GM23338 (cell line): ENCODE measurements at regions not wholly inside any gene's neighbourhood (a gene's known extent, or its start where the extent isn't known, plus 50 kb on each side); places are given as distances from the start of the nearest gene placed in this dataset.

Experiments used
- CREB1 ChIP-seq: fragments of 250-450 bp; sonication (Bioruptor Pico); IDR thresholded peaks from 2 replicates; pipeline ENCODE4 v1.5.0; 2020; ENCODE audit warnings: low read depth, mild to moderate bottlenecking, moderate library complexity
- EZH2 ChIP-seq: fragments of 200-600 bp; sonication (generic); IDR thresholded peaks from one replicate; pipeline ENCODE4 v1.8.0; 2017; ENCODE audit warnings: antibody characterized with exemption, mild to moderate bottlenecking, low read depth; ENCODE audit not compliant: unreplicated experiment
- EZH2phosphoT487 ChIP-seq: fragments of 200-600 bp; sonication (generic); IDR thresholded peaks from one replicate; pipeline ENCODE4 v1.8.1; 2018; ENCODE audit warnings: antibody characterized with exemption; ENCODE audit not compliant: unreplicated experiment
- JUNB ChIP-seq: IDR thresholded peaks from one replicate; pipeline ENCODE4 v1.6.1; 2016; ENCODE audit warnings: antibody characterized with exemption; ENCODE audit not compliant: unreplicated experiment
- POLR2AphosphoS5 ChIP-seq: IDR thresholded peaks from 2 replicates; pipeline ENCODE4 v1.6.1; 2016; ENCODE audit warnings: antibody characterized with exemption, low read depth
- STAT1 ChIP-seq: IDR thresholded peaks from one replicate; pipeline ENCODE4 v1.6.1; 2016; ENCODE audit warnings: antibody characterized with exemption; ENCODE audit not compliant: unreplicated experiment
- ZNF114 ChIP-seq: fragments of 250-450 bp; sonication (Bioruptor Pico); IDR thresholded peaks from 2 replicates; pipeline ENCODE4 v1.5.0; 2020; ENCODE audit warnings: mild to moderate bottlenecking, moderate library complexity
- TF ChIP-seq, protein P1 (sequence below), 2 experiments: fragments of 200-600 bp in 1 of 2; sonication (generic) in 1 of 2; conservative IDR thresholded peaks; 2 replicates each; pipeline versions ENCODE4 v1.5.1 to v1.6.1; 2016 to 2017; ENCODE audit warnings: antibody characterized with exemption in 2 of 2, low read depth in 2 of 2, mild to moderate bottlenecking in 2 of 2, moderate library complexity in 1 of 2
- TF ChIP-seq, protein P2 (sequence below): IDR thresholded peaks from one replicate; pipeline ENCODE4 v1.6.1; 2018; ENCODE audit warnings: antibody characterized with exemption; ENCODE audit not compliant: unreplicated experiment

DNA sequence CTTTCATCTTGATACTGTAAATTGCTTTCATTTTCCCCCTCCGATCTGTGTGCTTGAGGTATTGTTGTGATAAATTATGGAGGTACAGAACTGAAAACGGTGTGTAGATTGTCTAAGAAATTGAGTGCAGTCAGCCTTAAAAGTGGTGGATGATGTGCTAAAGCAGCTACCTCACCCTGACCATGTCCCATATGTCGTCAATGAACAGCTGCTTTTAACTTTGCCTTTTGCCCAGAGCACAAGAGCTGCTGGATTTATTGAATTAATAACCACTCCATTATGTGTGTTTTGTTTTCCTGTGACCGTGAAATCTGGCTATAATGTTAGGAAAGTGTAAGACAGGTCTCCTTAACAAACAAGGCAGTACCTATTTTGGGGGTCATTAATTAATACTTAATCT, 581.9 kb upstream of the PITX2 start:
- TF ChIP-seq POLR2AphosphoS5 = no peak
- TF ChIP-seq, protein P1, sequence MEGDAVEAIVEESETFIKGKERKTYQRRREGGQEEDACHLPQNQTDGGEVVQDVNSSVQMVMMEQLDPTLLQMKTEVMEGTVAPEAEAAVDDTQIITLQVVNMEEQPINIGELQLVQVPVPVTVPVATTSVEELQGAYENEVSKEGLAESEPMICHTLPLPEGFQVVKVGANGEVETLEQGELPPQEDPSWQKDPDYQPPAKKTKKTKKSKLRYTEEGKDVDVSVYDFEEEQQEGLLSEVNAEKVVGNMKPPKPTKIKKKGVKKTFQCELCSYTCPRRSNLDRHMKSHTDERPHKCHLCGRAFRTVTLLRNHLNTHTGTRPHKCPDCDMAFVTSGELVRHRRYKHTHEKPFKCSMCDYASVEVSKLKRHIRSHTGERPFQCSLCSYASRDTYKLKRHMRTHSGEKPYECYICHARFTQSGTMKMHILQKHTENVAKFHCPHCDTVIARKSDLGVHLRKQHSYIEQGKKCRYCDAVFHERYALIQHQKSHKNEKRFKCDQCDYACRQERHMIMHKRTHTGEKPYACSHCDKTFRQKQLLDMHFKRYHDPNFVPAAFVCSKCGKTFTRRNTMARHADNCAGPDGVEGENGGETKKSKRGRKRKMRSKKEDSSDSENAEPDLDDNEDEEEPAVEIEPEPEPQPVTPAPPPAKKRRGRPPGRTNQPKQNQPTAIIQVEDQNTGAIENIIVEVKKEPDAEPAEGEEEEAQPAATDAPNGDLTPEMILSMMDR (conservative IDR thresholded peaks at IDR 0.05; ENCODE audit: low read depth in 2 of 2) = no peak
- no peak for TF ChIP-seq EZH2
- TF ChIP-seq, protein P2, sequence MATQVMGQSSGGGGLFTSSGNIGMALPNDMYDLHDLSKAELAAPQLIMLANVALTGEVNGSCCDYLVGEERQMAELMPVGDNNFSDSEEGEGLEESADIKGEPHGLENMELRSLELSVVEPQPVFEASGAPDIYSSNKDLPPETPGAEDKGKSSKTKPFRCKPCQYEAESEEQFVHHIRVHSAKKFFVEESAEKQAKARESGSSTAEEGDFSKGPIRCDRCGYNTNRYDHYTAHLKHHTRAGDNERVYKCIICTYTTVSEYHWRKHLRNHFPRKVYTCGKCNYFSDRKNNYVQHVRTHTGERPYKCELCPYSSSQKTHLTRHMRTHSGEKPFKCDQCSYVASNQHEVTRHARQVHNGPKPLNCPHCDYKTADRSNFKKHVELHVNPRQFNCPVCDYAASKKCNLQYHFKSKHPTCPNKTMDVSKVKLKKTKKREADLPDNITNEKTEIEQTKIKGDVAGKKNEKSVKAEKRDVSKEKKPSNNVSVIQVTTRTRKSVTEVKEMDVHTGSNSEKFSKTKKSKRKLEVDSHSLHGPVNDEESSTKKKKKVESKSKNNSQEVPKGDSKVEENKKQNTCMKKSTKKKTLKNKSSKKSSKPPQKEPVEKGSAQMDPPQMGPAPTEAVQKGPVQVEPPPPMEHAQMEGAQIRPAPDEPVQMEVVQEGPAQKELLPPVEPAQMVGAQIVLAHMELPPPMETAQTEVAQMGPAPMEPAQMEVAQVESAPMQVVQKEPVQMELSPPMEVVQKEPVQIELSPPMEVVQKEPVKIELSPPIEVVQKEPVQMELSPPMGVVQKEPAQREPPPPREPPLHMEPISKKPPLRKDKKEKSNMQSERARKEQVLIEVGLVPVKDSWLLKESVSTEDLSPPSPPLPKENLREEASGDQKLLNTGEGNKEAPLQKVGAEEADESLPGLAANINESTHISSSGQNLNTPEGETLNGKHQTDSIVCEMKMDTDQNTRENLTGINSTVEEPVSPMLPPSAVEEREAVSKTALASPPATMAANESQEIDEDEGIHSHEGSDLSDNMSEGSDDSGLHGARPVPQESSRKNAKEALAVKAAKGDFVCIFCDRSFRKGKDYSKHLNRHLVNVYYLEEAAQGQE = no peak
- TF ChIP-seq JUNB = no peak
- TF ChIP-seq EZH2phosphoT487 = no peak
- TF ChIP-seq CREB1 = no peak
- TF ChIP-seq ZNF114 = no peak
- no peak for TF ChIP-seq STAT1
